NCI-H82 (cell line): ENCODE measurements at regions not wholly inside any gene's neighbourhood (a gene's known extent, or its start where the extent isn't known, plus 50 kb on each side); places are given as distances from the start of the nearest gene placed in this dataset.
A peak's percentile ranks its signal among the peaks of the same experiment; 100 is the strongest.
"Not testable (repeated sequence)": the region's sequence is repeated elsewhere in the genome, so short reads cannot be mapped to it uniquely, and the experiment has no call there.

Experiments
- DNase-seq: peaks from one replicate; lab custom pipeline; 2025; lab: John Stamatoyannopoulos, UW

GRCh38 chr10:33473688-33474087 is 139.2 kb upstream of the NRP1 start:
- DNase-seq = no peak

DNA sequence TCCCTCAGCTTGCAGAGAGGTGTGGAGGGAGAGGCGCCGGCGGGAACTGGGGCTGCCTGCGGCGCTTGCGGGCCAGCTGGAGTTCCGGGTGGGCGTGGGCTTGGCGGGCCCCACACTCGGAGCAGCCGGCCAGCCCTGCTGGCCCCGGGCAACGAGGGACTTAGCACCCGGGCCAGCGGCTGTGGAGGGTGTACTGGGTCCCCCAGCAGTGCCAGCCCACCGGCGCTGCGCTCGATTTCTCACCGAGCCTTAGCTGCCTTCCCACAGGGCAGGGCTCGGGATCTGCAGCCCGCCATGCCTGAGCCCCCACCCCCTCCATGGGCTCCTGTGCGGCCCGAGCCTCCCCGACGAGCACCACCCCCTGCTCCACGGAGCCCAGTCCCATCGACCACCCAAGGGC is 133.5 kb upstream of the NRP1 start:
- not testable (repeated sequence) for DNase-seq

- no peak for DNase-seq
These were observed 131.3 kb upstream of the NRP1 start for GRCh38 chr10:33465747-33466146.

- no peak for DNase-seq
These were observed 128.5 kb upstream of the NRP1 start for GRCh38 chr10:33463011-33463410.

- DNase-seq = no peak
These were observed 126.8 kb upstream of the NRP1 start for GRCh38 chr10:33461295-33461640.

DNA sequence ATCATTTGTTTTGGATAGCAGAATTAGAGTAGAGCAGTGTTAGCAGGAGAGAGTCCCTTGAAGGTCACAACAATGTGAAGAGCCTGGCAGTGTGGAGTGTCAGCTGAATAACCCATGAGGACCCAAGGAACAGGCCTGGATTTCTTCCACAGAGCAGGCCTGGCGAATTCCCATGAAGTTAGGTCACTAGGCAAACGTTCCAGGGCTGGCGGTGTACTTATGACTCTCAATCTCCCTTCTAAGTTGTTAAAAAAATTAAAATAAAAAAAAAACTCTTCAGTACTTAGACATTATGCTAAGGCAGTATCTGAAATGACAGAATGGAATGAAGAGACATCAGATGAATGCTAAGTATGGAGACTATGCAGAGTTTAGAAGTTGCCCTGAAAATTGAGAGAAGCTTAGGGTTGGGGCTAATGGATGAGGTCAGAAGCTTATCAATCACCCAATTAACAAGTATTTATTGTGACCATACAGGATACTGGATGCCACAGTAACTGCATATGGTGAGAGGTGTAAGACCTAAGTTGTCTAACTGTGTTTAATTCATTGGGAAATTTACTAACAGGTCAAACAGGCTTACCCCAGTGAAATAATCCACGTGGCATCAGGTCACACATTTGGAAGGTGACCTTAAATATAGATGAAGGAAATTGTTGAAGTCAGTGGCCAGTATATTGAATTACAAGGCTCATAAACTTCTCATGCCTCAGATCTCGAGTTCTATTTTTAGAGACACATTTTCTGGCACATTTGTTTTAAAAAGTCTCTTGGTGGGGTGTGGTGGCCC is 126.2 kb upstream of the NRP1 start:
- no peak for DNase-seq

DNA sequence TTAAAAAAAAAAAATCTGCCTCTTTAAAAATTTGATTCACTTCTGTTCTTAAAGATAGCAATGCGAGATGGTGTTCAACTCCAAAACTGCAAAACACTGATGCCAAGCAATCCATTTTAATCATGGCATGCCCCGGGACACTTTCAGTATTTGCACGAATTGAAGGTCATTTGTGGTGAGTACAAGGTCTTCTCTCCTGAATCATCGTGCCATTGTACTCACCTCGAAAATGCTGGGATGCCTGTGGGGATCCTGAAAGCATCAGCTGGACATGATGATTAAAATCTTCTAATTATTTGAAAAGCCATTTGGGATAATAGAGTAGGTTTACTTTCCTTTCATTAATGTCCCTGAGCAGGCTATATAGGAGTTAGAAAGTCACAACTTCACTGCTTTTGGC is 125.1 kb upstream of the NRP1 start:
- no peak for DNase-seq

- DNase-seq = no peak
These were observed 120.6 kb upstream of the NRP1 start for GRCh38 chr10:33455029-33455428.

DNA sequence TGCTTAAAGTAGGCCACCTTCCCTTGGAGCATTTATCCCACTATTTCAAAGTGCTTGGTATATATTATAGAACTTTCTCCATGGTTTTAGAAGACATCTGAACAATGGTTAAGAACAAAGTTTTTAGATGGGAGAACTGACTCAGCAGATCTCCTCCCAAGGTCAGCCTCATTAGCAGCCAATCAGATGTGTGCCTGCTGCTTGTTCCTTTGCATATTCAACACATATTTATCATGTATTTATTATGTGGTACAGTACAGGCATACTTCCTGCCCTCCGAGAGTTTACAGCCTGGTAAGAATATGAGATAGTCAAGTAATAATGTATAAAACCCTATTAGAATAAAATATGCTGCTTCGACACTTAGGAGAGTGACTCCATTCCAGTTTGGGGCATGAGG is 120.1 kb upstream of the NRP1 start:
- no peak for DNase-seq

GRCh38 chr10:33453081-33454025 is 118.9 kb upstream of the NRP1 start:
- DNase-seq = no peak

- DNase-seq = no peak
These were observed 114.1 kb upstream of the NRP1 start for GRCh38 chr10:33448421-33449140.

GRCh38 chr10:33441561-33441960 is 107.1 kb upstream of the NRP1 start:
- DNase-seq = peak; percentile 57

GRCh38 chr10:33434933-33435332 is 100.5 kb upstream of the NRP1 start:
- DNase-seq = no peak

DNA sequence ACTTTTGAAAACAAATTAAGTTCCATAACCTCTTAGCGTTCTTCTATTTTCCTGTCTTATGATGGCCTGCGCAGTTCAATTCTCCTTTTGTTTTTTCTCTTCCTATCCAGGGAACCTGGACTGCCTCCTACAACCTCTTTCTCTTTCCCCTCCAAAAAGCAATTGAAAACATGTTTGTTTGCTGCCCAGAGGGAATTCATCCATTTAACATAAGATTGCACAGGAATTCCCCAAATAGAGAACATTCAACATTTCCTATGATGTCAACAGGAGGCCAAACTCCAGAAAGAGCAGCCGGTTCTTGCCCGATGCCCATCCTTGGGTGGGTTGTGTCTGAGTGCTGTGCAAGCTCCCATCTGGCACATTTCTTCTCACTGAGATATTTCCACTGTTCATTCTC is 94.2 kb upstream of the NRP1 start:
- DNase-seq = no peak

DNA sequence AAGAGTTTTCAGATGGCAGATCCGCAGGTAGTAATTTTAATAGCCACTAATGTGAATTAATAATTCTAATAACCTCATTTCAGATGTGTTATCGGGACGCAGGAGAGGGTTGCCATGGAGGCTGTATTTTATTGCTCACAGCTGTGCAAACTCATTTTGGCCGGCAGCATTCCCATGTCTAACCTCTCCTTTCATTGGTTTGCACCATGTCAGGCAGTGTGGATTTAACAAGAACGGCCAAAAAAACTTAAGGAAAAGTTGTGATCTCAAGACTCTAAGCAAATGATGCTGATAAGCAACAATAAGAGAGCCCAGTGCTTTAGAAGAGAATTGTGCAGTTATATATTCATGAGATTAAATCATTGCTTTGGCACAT is 88.7 kb upstream of the NRP1 start:
- DNase-seq = no peak

- no peak for DNase-seq
These were observed 88.1 kb upstream of the NRP1 start for GRCh38 chr10:33422471-33423153.

DNA sequence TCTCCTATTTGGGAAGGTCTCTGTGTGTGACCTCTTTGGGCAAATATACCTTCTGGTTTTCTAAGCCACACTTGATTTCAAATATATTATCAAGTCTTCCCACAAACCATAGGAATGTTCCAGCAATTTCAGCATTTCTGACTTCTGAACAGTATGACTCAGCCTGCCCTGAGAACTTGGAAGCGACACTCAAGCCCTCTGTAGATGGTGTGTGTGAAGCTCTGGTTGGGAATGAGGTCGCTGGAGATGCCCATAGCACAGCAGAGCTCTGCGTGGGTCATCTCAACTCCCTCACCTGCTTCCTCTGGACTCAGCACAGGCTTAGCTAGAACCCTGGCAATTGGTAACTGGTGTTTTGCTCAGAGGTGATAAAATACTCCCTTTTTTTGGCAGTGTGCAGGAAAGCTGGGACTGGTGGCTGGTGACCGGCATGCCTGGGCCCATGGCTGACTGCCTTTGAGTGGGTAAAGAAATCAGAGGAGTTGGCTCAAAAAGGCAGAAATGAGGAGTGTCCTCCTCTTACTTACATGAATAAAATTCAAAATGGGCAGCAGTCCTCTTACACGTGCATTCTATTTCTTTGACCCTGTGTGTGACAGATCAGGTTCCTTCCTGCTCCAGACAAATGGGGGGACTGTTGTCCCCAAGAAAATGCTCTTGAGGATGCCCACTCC is 87.5 kb upstream of the NRP1 start:
- DNase-seq = no peak

GRCh38 chr10:33419311-33419710 is 84.8 kb upstream of the NRP1 start:
- no peak for DNase-seq

DNA sequence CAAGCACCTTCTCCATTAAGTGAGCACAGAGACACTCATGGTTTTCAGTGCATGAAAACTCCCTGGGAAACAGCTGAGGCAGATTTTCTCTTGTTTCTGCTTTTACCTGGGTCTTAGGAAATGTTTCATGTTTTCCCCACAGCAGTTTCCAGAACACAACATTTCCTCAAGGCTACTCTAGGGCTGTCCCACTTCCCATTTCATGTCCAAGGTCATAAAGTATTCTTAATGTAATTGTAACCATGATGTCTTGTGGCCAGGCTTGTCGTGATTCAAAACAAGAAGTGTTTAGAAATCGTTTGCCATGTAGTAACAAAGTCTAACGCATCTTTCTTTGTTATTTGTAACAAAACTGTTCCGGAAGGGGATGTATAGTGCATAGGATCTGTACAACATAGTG is 83.8 kb upstream of the NRP1 start:
- no peak for DNase-seq

DNA sequence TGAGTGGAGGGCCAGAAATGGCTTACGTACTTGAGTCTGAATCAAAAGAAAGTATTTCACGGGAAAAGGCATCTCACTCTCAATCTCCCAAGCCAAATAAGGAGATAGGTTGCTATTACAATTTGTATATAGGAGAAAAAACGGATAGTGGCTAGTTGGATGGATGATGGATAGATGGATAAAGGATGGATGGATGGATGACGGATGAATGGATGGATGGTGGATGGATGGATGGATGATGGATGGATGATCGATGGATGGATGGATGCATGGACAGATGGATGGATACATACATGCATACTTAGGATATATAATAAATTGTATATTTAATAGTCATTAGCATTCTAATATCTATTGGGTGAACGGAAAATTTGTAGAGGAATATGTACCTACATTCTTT is 82.2 kb upstream of the NRP1 start:
- DNase-seq = no peak

DNA sequence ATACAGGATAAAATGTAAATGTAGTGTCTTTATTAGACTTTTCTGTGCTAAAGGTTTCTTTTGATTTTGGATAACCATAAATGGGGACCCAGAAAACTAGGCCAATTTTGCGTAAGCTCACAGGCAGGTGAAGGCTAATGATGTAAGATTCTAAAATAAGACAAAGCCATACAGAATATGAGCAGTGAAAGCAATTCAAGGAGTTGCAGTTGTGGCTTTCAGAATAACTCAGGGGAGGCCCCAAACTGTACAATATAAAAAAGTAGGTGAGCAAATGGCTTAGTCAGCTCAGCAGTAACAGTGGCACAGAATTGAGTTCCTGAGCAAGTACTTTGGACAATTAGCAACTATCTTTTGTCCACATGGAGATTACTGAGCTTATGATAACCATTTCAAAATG is 81.7 kb upstream of the NRP1 start:
- DNase-seq = no peak

DNA sequence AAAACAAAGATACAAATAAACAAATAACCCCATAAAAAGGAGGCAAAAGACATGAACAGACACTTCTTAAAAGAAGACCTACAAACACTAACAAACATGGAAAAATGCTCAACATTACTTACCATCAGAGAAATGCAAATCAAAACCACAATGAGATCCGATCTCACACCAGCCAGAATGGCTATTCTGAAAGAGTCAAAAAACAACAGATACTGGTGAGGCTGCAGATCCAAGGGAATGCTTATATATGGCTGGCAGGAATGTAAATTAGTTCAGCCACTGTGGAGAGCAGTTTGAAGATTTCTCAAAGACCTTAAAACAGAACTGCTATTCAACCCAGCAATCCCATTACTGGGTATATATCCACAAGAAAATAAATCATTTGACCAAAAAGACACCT is 80.4 kb upstream of the NRP1 start:
- DNase-seq = no peak
